ENCODE measurements at regions not wholly inside any gene's neighbourhood (a gene's known extent, or its start where the extent isn't known, plus 50 kb on each side); places are given as distances from the start of the nearest gene placed in this dataset.

DNA sequence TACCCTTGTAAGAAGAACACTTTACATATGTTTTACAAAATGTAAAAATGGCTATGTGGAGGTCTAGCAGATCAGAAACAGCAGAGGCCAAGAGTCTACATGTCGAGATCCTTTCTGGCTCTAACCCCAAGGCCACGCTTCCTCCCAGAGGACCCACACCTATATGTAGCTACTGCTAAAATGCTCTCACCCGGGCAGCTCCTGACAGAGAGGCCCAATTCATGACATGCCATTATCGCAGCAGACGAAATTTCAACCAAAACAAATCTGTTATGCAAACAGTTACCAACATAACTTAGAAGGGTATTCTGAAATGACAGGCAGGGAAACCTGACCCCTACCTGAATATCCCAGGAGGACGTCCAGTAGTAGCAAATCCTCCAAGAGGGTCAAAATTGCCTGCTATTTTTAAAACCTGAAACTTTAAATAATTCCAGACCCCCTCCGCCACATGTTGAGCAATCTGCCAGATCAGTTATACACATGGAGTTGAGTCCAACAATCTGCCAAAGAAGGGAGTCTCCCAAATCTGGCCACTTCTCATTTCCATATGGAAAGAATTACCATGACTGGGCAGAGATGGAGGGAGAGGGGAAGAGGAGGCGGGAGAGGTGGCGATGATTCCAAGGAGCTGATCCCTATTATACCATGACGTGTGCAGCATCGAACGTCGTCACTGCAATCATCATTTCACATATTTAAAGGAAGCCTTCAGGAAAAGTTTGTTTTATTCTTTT, 192.9 kb upstream of the TBL1X start:
- TF ChIP-seq, protein P1, sequence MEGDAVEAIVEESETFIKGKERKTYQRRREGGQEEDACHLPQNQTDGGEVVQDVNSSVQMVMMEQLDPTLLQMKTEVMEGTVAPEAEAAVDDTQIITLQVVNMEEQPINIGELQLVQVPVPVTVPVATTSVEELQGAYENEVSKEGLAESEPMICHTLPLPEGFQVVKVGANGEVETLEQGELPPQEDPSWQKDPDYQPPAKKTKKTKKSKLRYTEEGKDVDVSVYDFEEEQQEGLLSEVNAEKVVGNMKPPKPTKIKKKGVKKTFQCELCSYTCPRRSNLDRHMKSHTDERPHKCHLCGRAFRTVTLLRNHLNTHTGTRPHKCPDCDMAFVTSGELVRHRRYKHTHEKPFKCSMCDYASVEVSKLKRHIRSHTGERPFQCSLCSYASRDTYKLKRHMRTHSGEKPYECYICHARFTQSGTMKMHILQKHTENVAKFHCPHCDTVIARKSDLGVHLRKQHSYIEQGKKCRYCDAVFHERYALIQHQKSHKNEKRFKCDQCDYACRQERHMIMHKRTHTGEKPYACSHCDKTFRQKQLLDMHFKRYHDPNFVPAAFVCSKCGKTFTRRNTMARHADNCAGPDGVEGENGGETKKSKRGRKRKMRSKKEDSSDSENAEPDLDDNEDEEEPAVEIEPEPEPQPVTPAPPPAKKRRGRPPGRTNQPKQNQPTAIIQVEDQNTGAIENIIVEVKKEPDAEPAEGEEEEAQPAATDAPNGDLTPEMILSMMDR (conservative IDR thresholded peaks at IDR 0.05 in 1 of 2, IDR thresholded peaks at IDR 0.05 in 1 of 2; ENCODE audit: extremely low read depth in 1 of 2, insufficient read depth in 1 of 2, low read depth in 1 of 2, low read length in 2 of 2): no peak
- no peak for TF ChIP-seq EZH2 (IDR thresholded peaks at IDR 0.05; ENCODE audit: borderline replicate concordance, low read length)

Data from mammary epithelial cell (primary cell).